ENCODE measurements at regions not wholly inside any gene's neighbourhood (a gene's known extent, or its start where the extent isn't known, plus 50 kb on each side); places are given as distances from the start of the nearest gene placed in this dataset.

- no peak for TF ChIP-seq IRF3 (IDR thresholded peaks at IDR 0.05)
Observed at GRCh38 chr6:104240865-104241264, 618.9 kb downstream of the HACE1 start (continued).

GRCh38 chr6:104239971-104240370 lies 619.7 kb downstream of the HACE1 start:
- Histone ChIP-seq H4K20me1 (ENCODE audit: control insufficient read depth, insufficient read depth) (no peaks in the 10 kb centered on the region), H3K36me3 (ENCODE audit: control insufficient read depth in 2 of 2, insufficient read depth in 2 of 2, low read length in 1 of 2) (no peaks in the 10 kb centered on the region), H3K9me3 (replicated peaks; ENCODE audit: control insufficient read depth, insufficient read depth, low read length) (no peaks in the 10 kb centered on the region), H3K27me3 (replicated peaks in 1 of 2; ENCODE audit: control insufficient read depth in 2 of 2, insufficient read depth in 2 of 2, low read length in 1 of 2) (no peaks in the 10 kb centered on the region; a peak in 1 of 4 replicates), H3K9ac (ENCODE audit: control insufficient read depth, insufficient read depth, low read length) (no peak overlapping the region), H3K4me2 (ENCODE audit: control insufficient read depth, insufficient read depth) (no peak overlapping the region), H3K79me2 (ENCODE audit: control insufficient read depth, insufficient read depth, low read length) (no peaks in the 10 kb centered on the region), H3K4me1 (ENCODE audit: control insufficient read depth, insufficient read depth, low read length) (no peaks in the 10 kb centered on the region), H2AFZ (ENCODE audit: control insufficient read depth, low read depth, low read length) (no peak overlapping the region), H3K4me3 (no peak overlapping the region), H3K27ac (ENCODE audit: control insufficient read depth, insufficient read depth) (no peak overlapping the region)
- intact Hi-C loops (cut with micrococcal nuclease; ENCODE audit: unreplicated experiment) = loop anchor here (10.0 kb wide), 1 partner anchor 285 kb away; no protein-coding TSS in a partner anchor
- DNase-seq (ENCODE audit: low read depth, low spot score) (no peak), FAIRE-seq (no peak), ATAC-seq (no peak)
- BruUV-seq (replicated peaks) = no TSS peak
- CTCF ChIA-PET = interaction anchor here (0.6 to 0.8 kb wide), 2 partner anchors 16 to 83 kb away, joined by 3 read pairs; no protein-coding TSS in a partner anchor
- in situ Hi-C loops (cut with MboI) = no loop called here
- TF ChIP-seq YBX1 (IDR thresholded peaks at IDR 0.05) (no peak), SP1 (IDR thresholded peaks at IDR 0.05; ENCODE audit: low read depth, low read length) (no peak)
- POLR2A ChIA-PET = no interaction called here
- SMC1A ChIA-PET (ENCODE audit: uncharacterized antibody, unreplicated experiment) = interaction anchor here (0.9 kb wide), 1 partner anchor 13 kb away, joined by 4 read pairs; no protein-coding TSS in a partner anchor
- WGBS (ENCODE audit: insufficient coverage, insufficient replicate concordance, low lambda C conversion rate, missing lambda C conversion rate) = 10% methylated on average over 5 of the region's 5 CpGs
- RAD21 ChIA-PET (ENCODE audit: unreplicated experiment) = no interaction called here

GRCh38 chr6:104229057-104229456 lies 630.7 kb downstream of the HACE1 start:
- 39% methylated on average over 3 of the region's 3 CpGs for WGBS (ENCODE audit: insufficient coverage, insufficient replicate concordance, low lambda C conversion rate, missing lambda C conversion rate)
- H3K36me3 ChIP-seq (ENCODE audit: control insufficient read depth in 2 of 2, insufficient read depth in 2 of 2, low read length in 1 of 2) = no peaks in the 10 kb centered on the region
- no peak overlapping the region for H3K9ac ChIP-seq (ENCODE audit: control insufficient read depth, insufficient read depth, low read length)
- no peak overlapping the region for H3K4me3 ChIP-seq
- no peaks in the 10 kb centered on the region for H4K20me1 ChIP-seq (ENCODE audit: control insufficient read depth, insufficient read depth)
- ChIA-PET CTCF (interaction anchor here (0.6 kb wide), 1 partner anchor 214 kb away, joined by 3 read pairs; no protein-coding TSS in a partner anchor), POLR2A (no interaction called here), SMC1A (ENCODE audit: uncharacterized antibody, unreplicated experiment) (no interaction called here), RAD21 (ENCODE audit: unreplicated experiment) (no interaction called here)
- no peaks in the 10 kb centered on the region for H3K4me1 ChIP-seq (ENCODE audit: control insufficient read depth, insufficient read depth, low read length)
- intact Hi-C loops (cut with micrococcal nuclease; ENCODE audit: unreplicated experiment) (no loop called here), in situ Hi-C loops (cut with MboI) (no loop called here)
- no peak overlapping the region for H3K27ac ChIP-seq (ENCODE audit: control insufficient read depth, insufficient read depth)
- H3K4me2 ChIP-seq (ENCODE audit: control insufficient read depth, insufficient read depth) = no peak overlapping the region
- ATAC-seq = no peak
- no peaks in the 10 kb centered on the region for H3K9me3 ChIP-seq (replicated peaks; ENCODE audit: control insufficient read depth, insufficient read depth, low read length)
- H2AFZ ChIP-seq (ENCODE audit: control insufficient read depth, low read depth, low read length) = no peak overlapping the region
- BruUV-seq (replicated peaks) = no TSS peak
- no peak for TF ChIP-seq RUNX3 (IDR thresholded peaks at IDR 0.05; ENCODE audit: low read length)
- no peak for TF ChIP-seq NKRF (conservative IDR thresholded peaks at IDR 0.05)
- no peak for DNase-seq (ENCODE audit: low read depth, low spot score)
- no peak for FAIRE-seq
- H3K79me2 ChIP-seq (ENCODE audit: control insufficient read depth, insufficient read depth, low read length) = no peaks in the 10 kb centered on the region
- no peaks in the 10 kb centered on the region; a peak in 1 of 4 replicates for H3K27me3 ChIP-seq (replicated peaks in 1 of 2; ENCODE audit: control insufficient read depth in 2 of 2, insufficient read depth in 2 of 2, low read length in 1 of 2)
